ENCODE measurements at regions not wholly inside any gene's neighbourhood (a gene's known extent, or its start where the extent isn't known, plus 50 kb on each side); places are given as distances from the start of the nearest gene placed in this dataset.

DNA sequence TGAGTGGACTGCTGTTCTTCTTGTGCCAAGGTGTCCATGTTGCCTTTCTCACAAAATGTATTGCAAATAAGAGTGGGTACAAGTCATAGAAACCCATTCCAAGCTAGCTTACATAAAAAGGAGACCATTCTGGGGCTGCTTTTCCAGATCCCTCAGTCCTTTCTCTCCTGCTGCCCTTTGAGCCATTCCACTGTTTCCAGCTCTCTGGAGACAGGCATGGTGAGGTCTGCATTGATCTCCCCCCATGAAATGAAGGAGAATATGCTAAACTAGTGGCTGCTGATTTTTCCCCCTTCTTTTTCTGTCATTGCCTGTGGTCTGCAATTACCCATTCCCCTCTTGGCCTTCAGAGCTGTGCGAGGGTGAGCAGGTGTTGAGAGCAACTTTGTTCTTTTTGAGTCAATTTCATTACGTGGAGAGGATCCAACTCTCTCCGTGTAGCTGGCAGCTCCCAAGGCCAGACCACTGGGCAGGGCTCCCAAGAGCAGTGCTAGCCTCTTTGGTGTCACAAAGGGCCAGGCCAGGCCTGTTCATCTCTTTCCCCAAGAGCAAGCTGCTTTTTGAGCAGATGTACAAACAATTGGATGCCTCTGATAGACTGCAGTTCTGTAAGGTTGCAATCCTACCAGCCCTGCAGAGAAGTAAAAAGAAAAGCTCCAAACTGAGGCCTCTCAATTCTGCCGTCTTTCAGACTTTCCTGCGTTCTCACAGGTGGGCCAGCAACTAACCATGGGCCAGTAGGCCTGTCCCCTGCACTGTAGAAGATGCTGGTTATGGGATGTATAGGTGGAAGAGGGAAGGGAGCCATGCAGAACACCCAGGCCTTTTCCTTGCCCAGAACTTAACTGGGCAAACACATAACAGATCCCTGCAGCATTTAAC, 96.1 kb upstream of the ARMC2 start:
- no peak for DNase-seq (ENCODE audit: low read depth)

DNA sequence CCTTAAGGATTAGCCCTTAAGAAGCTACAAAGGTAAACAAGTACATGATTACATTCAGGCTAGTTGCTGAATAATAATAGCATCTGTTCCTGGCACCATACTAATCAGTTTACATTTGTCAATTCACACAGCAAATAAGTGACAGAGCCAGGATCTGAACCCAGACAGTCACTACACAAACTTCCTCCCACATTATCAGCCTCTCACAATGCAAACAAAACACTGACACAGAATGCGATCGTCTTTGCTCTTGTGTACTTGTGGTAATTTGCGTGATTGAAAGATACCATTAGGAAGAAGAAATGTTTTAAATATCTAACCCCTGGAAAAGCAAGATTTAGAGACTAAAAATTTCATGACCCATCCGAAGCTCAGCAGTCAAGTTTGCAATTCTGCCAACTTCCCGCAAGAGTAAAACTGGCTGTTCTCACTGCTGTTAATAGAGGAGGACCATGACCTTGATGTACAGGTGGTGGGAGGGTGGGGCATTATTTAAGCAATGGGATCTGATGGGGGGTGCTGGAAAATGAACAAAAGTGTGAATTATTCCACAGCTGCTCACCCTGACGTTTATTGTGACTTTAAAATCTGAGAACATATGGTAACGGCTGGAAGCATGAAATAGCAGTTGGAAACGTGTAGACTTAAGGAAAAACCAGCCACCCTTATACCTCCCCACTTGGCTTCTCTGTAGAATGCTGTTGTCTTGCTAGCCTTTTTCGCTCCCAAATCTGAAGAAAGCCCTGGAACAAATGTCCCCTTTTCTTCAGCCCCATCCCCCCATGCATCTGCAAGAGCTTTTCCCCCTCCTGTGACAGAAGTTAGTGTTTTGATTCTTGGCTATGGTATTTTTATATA, 95.3 kb upstream of the ARMC2 start:
- DNase-seq (ENCODE audit: low read depth): no peak

DNA sequence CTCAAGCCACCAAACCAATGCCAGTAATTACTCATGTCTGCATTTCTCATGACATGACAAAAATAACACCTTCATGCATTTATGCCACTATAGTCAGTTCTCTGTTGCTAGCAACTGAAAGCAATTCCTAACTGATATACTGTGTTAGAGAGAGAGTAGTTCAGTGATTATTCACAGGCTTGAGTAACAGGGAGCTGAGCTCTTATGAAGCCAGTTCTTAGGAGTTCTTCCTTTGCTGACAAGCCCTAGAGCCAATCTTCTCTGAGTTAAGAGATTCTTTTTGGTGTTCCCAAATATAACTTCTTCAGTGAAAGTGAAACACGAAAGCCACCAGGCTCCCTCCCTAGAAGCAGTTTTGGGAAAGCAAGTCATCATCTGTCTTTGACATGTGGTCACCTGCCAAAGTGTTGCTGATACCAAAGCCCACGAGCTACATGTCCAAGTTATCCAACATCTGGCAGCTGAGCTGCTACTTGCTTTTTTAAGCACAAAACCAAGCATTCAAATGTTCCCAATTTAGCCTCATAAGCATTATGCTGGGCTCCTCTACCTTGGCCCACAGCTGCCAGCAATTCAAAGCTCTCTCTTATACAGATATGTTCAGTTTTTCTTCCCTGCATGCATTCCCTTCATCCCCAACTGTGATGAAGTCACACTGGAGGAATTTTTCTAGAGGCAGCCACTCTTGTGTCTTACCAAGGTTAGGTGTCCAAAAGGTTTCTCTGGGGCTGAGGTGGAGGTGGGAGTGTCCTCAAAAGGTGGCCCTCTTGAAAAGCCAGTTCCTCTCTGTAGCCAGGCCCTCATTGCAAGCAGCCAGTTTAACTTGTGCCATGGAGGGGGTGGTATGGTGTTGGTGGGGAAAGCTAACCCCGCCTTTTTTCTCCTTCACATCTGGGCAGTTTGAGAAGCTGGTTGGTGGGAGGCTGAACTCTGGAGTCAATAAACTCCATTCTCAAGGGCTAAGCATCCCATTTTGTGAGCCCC, 92.7 kb upstream of the ARMC2 start:
- DNase-seq (ENCODE audit: low read depth): no peak

DNA sequence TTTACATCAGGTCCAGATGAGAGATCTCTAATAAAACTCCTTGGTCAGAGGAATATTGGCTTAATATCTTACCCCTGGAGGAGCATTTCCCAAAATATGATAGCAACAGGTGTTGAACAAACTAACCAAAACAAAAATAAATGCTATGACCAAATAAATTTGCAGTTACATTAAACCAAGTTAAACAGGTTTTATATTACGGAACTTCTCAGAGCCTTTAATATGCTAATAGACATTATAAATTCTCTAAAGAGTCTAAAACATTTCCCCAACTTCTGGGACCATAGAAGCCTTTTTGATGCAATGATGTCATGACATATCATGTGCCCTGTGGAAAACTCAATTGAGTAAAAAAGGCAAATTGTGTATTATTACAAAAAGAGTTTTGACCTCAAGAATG, 90.9 kb upstream of the ARMC2 start:
- no peak for DNase-seq (ENCODE audit: low read depth)

DNA sequence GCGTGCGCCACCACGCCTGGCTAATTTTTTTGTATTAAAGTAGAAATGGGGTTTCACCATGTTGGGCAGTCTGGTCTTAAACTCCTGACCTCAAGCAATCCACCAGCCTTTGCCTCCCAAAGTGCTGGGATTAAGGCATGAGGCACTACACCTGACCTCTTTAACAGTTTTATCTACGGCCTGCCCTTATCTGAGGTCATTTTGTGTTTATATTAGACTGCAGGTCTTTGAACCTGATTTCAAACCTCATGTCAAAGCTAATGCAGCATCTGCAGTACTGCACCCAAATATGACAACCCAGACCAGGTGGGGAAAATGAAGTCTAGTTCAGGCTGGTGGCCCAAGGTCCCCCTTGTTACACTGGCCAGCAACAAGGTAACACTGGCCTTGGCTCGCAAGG, 89.3 kb upstream of the ARMC2 start:
- DNase-seq (ENCODE audit: low read depth): no peak

DNA sequence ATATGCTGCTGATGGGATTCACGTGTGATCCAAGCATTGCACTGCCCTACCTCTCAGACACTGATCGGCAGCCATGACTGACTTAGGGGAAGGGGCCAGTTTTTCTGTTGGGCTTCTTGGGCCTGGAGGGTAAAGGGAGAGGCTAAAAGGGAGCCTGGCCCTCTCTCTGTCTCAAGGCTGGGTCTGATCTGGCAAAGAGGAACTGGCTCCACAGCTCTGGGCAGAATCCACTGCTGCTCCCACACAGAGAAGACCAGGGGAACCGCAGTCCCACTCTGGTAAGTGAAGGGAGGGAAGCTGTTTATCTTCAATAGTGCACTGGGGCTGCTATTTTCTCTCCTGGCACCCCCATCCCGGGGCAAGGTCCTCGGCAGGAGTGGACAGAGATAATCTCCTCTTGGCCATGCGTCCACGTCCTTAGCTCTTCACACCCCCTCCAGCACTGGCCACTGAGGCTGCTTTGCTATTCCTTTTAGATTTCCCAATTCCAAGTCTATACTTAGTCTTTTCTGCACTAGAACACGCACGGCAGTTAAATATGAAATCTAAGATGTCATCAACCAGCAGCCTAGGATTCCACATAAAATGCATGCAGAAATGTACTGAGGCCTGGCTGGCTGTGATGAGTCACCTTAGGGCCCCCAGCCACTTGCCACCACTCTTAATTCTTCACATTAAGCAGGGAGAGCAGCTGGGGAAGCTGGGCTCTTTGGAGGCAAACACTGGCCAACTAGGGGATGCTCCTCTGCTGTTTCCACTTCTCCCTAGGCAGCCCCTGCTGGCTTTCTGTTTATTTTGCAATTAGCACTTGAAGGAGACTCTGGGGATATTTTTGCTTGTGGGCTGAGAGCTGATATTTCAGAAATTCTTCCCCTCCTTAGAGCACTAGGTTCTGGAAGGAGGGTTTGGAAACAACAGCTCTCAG, 87.8 kb upstream of the ARMC2 start:
- DNase-seq (ENCODE audit: low read depth): no peak

DNA sequence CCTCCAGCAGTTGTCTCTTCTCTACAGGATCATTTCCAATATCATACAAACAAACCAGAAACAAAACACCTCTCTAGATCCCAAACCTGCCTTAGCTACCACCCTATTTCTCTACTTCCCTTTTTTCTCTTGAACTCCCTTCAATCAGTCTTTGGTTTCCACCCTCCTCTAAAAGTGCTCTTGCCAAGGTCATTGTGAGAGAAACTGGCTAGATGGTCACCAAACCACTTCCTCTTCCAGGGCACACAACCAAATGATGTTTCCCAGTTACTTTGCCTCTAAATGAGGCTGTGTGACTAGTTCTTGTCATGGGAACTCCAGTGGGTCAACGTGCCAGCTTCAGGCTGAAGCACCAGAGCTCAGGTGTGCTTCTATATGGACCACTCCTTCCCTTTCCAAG, 85.8 kb upstream of the ARMC2 start:
- no peak for DNase-seq (ENCODE audit: low read depth)

DNA sequence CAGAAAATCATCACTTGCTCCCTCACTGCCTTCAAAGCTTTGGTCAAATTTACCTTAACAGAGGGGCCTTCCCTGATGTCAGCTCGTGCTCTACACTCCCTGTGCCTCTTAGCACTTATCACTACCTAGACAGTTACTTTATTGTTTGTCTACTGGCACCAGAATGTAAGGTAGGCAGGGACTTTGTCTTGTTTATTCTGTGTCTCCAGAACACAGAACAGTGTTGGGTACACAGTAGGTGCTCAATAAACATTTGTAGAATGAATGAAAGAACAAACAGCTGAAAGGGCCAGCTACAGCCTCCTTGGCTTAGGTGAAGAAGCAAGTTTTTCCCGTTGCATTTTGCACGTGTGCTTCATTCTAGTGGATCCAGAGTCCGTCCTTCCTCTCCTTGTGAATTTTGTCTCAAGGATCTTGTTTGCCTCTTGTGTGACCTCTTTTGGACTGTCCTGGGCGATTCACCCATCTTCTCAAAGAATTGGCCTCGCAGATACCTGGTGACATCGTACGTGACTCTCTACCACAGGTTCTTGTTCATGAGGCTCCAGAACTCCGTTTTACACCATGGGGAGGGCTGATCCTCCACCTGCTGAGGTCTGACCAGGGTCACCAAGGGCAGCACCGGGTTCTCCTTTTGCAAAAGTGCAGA, 84.2 kb upstream of the ARMC2 start:
- DNase-seq (ENCODE audit: low read depth): no peak

DNA sequence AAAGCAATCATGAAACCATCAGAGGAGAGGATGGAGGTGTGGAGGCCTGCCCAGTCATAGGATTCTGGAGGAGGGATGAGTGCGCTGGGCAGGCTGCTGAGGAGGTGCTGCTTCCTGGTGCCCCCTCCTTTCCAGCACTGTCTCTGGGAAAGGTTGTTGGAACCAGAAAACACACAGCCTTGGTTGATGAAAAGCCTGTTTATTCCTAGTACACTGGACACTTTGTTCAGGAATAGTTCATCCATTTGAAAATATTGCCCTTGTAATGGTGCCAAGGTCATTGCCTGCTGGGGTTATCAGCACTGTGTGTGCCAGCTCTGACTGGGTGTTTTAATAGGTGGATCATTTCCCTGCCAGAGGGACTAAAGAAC, 83.7 kb upstream of the ARMC2 start:
- no peak for DNase-seq (ENCODE audit: low read depth)

DNA sequence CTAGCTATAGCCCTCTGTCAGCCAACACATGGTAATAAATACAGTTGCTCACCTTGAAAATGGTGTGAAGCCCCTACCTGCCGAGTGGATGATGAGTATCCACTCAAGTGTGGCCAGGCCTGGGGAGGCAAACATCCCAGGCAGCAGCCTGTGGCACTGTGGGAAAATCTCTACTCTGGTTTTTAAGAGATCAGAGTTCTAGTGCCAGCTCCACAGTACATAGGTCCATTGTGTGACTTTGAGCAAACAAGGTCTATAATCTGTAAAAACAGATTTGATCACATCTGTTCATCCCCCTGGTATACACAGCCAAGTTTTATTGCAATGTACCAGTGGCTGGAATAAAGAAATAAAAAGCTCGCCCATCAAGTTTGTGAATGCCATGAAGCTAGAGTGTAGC, 82.7 kb upstream of the ARMC2 start:
- no peak for DNase-seq (ENCODE audit: low read depth)

DNA sequence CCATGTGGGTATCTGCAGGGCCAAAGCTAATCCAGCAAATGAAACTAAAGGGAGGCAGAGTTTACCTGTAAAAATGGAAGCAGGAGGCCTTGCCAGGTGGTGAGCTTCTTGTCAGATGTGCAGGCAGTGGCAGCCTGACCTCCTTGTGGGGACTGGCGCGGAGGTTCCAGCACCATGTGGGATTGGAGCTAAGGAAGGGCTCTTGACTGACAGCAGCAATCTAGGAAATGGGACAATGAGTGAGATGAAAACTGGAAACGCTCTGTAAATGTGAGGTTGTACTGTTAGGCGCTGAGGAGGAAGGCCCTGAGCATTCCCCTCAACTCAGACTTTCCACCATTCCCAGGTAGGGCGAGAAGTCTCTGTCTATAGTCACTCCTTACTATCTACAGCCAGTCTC, 81.8 kb upstream of the ARMC2 start:
- no peak for DNase-seq (ENCODE audit: low read depth)

DNA sequence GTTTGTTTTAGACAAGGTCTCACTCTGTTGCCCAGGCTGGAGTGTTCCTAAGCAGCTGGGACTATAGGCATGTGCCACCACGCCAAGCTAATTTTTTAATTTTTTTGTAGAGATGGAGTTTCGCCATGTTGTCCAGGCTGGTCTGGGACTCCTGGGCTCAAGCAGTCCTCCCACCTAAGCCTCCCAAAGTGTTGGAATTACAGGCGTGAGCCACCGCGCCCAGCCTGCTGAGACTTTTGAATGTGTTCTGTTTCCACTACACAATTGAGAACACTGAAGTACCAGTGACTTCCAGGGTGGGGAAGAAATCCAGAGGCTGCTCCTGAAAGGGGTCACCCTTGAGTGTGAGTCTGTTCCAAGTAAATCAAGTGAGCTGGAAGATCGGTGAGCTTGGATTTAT, 81.3 kb upstream of the ARMC2 start:
- no peak for DNase-seq (ENCODE audit: low read depth)

DNA sequence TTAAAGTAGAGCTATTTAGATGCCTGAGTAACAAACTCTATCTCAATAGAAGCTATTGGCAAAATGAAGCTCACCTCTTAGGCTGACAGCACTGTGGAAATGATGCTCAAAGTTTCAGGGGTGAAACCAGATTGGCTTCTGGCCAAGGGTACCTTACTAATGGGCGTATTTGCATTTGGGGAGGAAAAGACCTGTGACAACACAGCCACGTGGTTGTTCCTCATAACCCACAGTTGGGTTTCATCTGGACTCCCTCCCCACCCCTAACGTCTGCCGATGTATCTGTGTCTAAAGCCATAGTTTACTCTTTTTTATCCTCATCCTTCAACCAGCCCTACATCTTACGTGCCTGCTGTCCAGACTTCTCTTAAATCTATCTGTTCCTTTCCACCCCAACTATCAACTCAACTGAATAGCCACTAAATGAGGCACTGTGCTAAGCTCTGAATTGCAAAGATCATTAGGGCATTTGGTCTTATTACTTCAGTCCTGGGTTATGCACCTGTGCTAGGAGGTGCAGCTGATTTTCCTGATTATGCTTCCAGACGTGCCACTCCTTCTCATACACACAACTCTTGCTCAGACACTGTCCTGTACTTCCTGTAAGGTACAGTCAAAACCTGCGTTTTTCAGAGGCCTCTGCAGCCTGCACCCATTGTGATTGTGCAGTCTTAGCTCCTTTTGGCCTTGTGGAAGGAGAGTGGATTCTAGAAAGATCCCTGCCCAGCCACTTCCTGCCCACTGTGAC, 80.6 kb upstream of the ARMC2 start:
- no peak for DNase-seq (ENCODE audit: low read depth)

DNA sequence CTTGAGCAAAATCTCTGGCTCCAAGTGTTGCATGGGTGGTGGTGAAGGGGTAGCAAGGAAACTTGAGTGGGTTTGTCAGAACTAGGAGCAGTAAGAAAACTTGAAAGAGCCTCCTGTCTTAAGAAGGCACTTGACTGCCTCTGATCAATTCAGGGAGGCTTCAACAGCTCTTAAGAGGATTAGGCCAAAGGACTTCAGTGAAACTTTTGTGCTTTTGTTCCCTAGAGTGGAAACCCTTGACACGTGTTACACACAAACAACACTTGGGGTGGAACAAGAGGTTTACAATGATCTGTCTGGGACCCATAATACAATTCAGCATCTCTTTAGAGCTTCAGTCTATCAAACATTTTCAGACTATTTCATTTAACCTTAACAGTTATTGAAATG, 80.1 kb upstream of the ARMC2 start:
- DNase-seq (ENCODE audit: low read depth): no peak

DNA sequence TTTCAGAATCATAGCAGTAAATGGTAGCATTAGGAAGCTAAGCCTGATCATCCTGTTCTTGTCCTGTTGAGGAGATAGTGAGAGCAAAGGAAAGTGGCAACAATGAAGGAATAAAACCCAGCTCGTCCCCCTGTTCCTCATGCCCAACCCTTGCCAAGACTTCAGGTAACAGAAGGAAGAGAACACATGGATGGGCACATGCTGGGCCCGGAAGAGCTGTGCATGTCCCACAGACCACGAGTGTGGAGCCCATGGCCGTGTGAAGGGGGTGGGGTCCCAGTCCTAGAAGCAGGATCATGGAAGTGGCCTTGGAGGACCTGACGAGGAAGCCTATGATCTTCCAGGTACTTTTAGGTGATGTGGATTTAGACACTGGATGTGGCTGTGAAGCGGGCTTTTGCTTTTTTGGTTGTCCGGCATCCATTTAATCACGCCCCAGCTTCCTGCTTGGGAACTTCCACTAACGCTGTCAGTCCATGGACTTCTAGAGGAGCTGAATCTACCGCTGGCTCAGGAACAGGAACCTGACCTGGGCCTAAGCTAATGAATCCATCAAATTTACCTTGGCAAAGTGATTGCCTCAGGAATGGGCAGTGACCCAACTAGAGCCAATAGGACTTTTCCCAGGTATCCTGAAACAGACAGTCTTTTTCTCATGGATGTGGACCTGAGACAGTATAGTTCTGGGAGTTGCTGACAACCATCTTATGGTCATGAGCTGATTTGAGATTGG, 79.3 kb upstream of the ARMC2 start:
- no peak for DNase-seq (ENCODE audit: low read depth)

DNA sequence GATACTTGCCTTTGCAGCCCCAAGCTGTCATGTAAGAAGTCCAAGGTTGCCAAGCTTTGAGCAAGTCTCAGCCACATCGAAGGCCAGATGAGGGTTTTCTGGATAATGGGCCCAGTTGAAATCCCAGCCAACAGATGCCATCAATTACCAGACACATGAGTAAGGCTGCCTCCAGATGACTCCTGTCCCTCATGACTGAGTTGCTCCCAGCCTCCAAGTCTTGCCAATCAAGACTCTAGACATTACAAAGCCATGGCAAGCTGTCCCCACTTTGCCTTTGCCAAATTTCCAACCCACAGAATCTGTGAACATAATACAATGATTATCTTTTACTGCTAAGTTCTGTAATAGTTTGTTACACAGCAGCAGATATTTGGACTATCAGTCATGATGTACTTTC, 76.8 kb upstream of the ARMC2 start:
- no peak for DNase-seq (ENCODE audit: low read depth)

DNA sequence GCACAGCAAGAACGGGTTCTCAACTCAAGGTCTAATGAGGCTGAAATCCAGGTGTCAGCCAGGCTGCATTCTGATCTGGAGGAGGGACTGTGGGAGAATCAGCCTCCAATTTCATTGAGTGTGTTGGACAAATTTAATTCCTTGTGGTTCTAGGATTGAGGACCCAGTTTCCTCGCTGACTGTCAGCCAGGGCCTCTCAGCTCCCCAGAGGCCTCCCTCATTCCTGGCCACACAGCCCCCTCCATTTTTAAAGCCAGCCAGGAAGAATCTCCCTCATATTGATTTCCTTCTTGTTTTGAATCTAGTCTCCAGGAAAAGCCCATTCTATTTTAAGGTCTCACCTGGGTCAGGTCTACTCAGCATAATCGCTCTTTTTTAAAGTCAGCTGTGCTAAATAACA, 73.7 kb upstream of the ARMC2 start:
- no peak for DNase-seq (ENCODE audit: low read depth)

DNA sequence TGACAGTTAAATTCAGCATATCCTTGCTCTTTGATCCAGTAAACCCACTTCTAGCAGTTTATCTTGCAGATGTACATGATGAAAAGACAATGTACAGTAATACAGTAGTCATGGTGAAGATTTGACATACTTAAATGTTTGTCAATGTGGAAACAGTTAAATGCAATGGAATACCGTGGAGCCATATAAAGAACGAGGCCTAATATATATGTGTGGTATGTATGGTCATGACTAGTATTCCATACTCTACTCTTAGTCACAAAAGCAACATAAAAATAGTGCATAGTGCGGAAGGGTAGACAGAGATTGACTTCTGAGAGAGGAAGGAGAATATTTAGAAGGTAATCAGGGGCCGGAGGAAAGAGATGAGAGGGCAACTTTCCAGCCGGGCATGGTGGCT, 70.7 kb upstream of the ARMC2 start:
- DNase-seq (ENCODE audit: low read depth): no peak

Data from stimulated activated CD8-positive, alpha-beta memory T cell treated with anti-CD3 and anti-CD28 coated beads, Interleukin-15, amount 100 ng/mL, for 24 hours (primary cell).